A549 (cell line): ENCODE measurements at regions not wholly inside any gene's neighbourhood (a gene's known extent, or its start where the extent isn't known, plus 50 kb on each side); places are given as distances from the start of the nearest gene placed in this dataset.

Experiments used
- ATAC-seq, 2 experiments: fragments of 200-7000 bp in 1 of 2; fragments of >200 bp in 1 of 2; cut with Nextera tagmentation in 1 of 2; cut with Tn5 transposase in 1 of 2; 3 replicates each; pipeline versions ENCODE4 v1.8.0 to v1.9.1; 2018 to 2020; ENCODE audit warnings: mild to moderate bottlenecking in 1 of 2, moderate library complexity in 1 of 2
- CTCF ChIA-PET: fragments of 300-600 bp; sonication (Branson Sonifier 250); formaldehyde crosslinking; extraction: SDS; loops from one replicate; lab custom pipeline; 2021; ENCODE audit warnings: antibody characterized with exemption, inconsistent platforms; lab: Yijun Ruan, JAX
- POLR2A ChIA-PET: fragments of 350-600 bp; formaldehyde crosslinking; extraction: SDS; loops from one replicate; lab custom pipeline; 2021; ENCODE audit warnings: antibody characterized with exemption, inconsistent platforms; lab: Yijun Ruan, JAX
- DNase-seq, 2 experiments: peaks; one replicate each; pipeline versions ENCODE4 v3.0.0 to v3.0.0-alpha.2; 2011 to 2016; ENCODE audit warnings: low read depth in 1 of 2, low spot score in 1 of 2
- FAIRE-seq: peaks from 2 replicates; lab custom pipeline; 2011; peaks lifted over from hg19 to GRCh38; lab: Jason Lieb, UNC
- H3K27ac ChIP-seq, 2 experiments: fragments of >200 bp; sonication (Bioruptor Twin); formaldehyde crosslinking; 3 replicates each; pipeline ENCODE4 v1.5.1; 2016 to 2017
- H3K4me1 ChIP-seq: fragments of >200 bp; sonication (Bioruptor Twin); formaldehyde crosslinking; 3 replicates; pipeline ENCODE4 v1.6.1; 2016
- H3K4me2 ChIP-seq: fragments of >200 bp; sonication (Bioruptor Twin); formaldehyde crosslinking; 3 replicates; pipeline ENCODE4 v1.6.1; 2016
- H3K4me3 ChIP-seq: fragments of >200 bp; sonication (Bioruptor Twin); formaldehyde crosslinking; 3 replicates; pipeline ENCODE4 v1.5.1; 2016
- H3K9me3 ChIP-seq: fragments of >200 bp; sonication (Bioruptor Twin); formaldehyde crosslinking; 3 replicates; pipeline ENCODE4 v1.6.1; 2016
- BHLHE40 ChIP-seq: IDR thresholded peaks from 2 replicates; pipeline ENCODE4 v1.6.1; 2012; ENCODE audit warnings: low read depth, low read length, inconsistent platforms
- EHF ChIP-seq: fragments of 250-450 bp; sonication (Bioruptor Pico); IDR thresholded peaks from 2 replicates; pipeline ENCODE4 v1.5.0; 2020; ENCODE audit warnings: mild to moderate bottlenecking
- EP300 ChIP-seq, 2 experiments: fragments of >200 bp; sonication (Bioruptor Twin); formaldehyde crosslinking; IDR thresholded peaks; 2 replicates in 1 of 2; 3 replicates in 1 of 2; pipeline ENCODE4 v1.6.1; 2016 to 2017
- FOSB ChIP-seq: fragments of 250-450 bp; sonication (Bioruptor Pico); IDR thresholded peaks from 2 replicates; pipeline ENCODE4 v1.5.0; 2020; ENCODE audit warnings: mild to moderate bottlenecking, moderate library complexity
- FOSL2 ChIP-seq, 2 experiments: fragments of 450-650 bp in 1 of 2; fragments of >200 bp in 1 of 2; sonication (Bioruptor Twin) in 1 of 2; formaldehyde crosslinking; IDR thresholded peaks; 2 replicates each; pipeline versions ENCODE4 v1.5.0 to v1.6.1; 2016 to 2020; ENCODE audit warnings: mild to moderate bottlenecking in 1 of 2, moderate library complexity in 1 of 2
- FOXS1 ChIP-seq: fragments of 250-450 bp; sonication (Bioruptor Pico); IDR thresholded peaks from 2 replicates; pipeline ENCODE4 v1.5.0; 2020; ENCODE audit warnings: mild to moderate bottlenecking, moderate library complexity
- KDM1A ChIP-seq: fragments of 200-600 bp; sonication (generic); IDR thresholded peaks from 2 replicates; pipeline ENCODE4 v1.6.1; 2016; ENCODE audit warnings: low read depth, mild to moderate bottlenecking
- MAZ ChIP-seq: fragments of 150-350 bp; IDR thresholded peaks from 2 replicates; pipeline ENCODE4 v1.6.1; 2014; ENCODE audit warnings: antibody characterized with exemption, low read depth, low read length, borderline replicate concordance
- NFE2L2 ChIP-seq: fragments of 150-350 bp; conservative IDR thresholded peaks from 2 replicates; pipeline ENCODE4 v1.6.1; 2014; ENCODE audit warnings: low read length
- NR3C1 ChIP-seq: fragments of >200 bp; sonication (Bioruptor Twin); formaldehyde crosslinking; IDR thresholded peaks from 3 replicates; pipeline ENCODE4 v1.6.1; 2017
- RARB ChIP-seq: fragments of 250-450 bp; sonication (Bioruptor Pico); IDR thresholded peaks from 2 replicates; pipeline ENCODE4 v1.8.0; 2021; ENCODE audit warnings: mild to moderate bottlenecking, moderate library complexity
- ZNF302 ChIP-seq: fragments of 250-450 bp; sonication (Bioruptor Pico); IDR thresholded peaks from 2 replicates; pipeline ENCODE4 v1.9.0; 2021; ENCODE audit warnings: inconsistent platforms, mild to moderate bottlenecking, moderate library complexity
- ZSCAN20 ChIP-seq: fragments of 250-450 bp; sonication (Bioruptor Pico); IDR thresholded peaks from 2 replicates; pipeline ENCODE4 v1.8.0; 2022; ENCODE audit warnings: mild to moderate bottlenecking, moderate library complexity
- WGBS: methylation state at CpG from one replicate; pipeline ENCODE4 v1.1.6; 2017; ENCODE audit errors: missing lambda C conversion rate; 5-methylcytosine and 5-hydroxymethylcytosine counted together
- TF ChIP-seq, protein P1 (sequence below): fragments of 250-450 bp; sonication (Bioruptor Pico); IDR thresholded peaks from 2 replicates; pipeline ENCODE4 v1.5.0; 2020; ENCODE audit warnings: low read depth, mild to moderate bottlenecking, moderate library complexity
- TF ChIP-seq, protein P2 (sequence below): fragments of 250-450 bp; sonication (Bioruptor Pico); IDR thresholded peaks from 2 replicates; pipeline ENCODE4 v1.5.0; 2021; ENCODE audit warnings: mild to moderate bottlenecking, moderate library complexity, borderline replicate concordance
- TF ChIP-seq, protein P3 (sequence below): fragments of 450-650 bp; IDR thresholded peaks from 2 replicates; pipeline ENCODE4 v1.6.1; 2014; ENCODE audit warnings: antibody characterized with exemption
- TF ChIP-seq, protein P4 (sequence below): IDR thresholded peaks from 2 replicates; pipeline ENCODE4 v1.6.1; 2012; ENCODE audit warnings: low read depth, borderline replicate concordance
- TF ChIP-seq, protein P5 (sequence below): IDR thresholded peaks from 2 replicates; pipeline ENCODE4 v1.6.1; 2012

DNA sequence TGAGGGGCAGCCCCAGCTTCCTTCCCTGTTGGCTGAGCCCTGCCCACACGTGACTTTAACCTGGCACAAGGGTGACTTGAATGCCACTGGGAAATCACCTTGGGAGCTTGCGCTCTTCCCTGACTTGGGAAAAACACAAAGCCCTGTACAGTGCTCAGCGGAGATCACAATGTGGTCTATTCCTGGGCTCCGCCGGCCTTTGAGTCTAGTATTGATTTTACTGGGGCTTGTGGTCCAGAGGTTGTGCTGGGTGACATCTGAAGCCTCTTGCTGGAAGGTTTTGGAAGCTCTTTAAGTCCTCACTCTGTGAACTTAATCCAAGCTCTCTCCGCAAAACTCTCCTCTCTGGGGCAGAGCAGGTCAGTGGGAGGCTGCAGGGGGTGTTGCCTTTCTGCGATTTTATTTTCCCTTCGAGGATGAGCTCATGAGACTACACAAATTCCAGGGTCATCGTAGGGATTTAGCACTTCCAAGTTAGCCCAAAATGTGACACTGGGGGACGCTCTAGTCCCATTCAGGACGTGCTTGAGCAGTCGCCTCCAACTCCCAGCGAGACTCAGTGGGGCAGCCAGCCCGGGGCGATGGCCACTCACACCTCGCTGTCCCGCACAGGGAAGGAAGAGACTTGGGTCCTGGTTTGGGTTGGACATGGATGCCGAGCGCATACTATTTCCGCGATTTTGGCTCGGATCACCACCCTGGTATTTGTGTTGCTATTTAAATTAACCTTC, 291.9 kb upstream of the AJAP1 start:
- no peak for TF ChIP-seq ZNF302 (CRISPR knock-in tag)
- TF ChIP-seq FOXS1 = no peak
- TF ChIP-seq MAZ = no peak
- no peak for TF ChIP-seq EP300 (IDR thresholded peaks at IDR 0.05)
- no peak for TF ChIP-seq NR3C1
- TF ChIP-seq KDM1A = no peak
- TF ChIP-seq, protein P1, sequence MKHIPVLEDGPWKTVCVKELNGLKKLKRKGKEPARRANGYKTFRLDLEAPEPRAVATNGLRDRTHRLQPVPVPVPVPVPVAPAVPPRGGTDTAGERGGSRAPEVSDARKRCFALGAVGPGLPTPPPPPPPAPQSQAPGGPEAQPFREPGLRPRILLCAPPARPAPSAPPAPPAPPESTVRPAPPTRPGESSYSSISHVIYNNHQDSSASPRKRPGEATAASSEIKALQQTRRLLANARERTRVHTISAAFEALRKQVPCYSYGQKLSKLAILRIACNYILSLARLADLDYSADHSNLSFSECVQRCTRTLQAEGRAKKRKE = no peak
- no peak for TF ChIP-seq FOSB (CRISPR knock-in tag)
- TF ChIP-seq, protein P2, sequence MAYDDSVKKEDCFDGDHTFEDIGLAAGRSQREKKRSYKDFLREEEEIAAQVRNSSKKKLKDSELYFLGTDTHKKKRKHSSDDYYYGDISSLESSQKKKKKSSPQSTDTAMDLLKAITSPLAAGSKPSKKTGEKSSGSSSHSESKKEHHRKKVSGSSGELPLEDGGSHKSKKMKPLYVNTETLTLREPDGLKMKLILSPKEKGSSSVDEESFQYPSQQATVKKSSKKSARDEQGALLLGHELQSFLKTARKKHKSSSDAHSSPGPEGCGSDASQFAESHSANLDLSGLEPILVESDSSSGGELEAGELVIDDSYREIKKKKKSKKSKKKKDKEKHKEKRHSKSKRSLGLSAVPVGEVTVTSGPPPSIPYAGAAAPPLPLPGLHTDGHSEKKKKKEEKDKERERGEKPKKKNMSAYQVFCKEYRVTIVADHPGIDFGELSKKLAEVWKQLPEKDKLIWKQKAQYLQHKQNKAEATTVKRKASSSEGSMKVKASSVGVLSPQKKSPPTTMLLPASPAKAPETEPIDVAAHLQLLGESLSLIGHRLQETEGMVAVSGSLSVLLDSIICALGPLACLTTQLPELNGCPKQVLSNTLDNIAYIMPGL (CRISPR knock-in tag) = no peak
- Histone ChIP-seq H3K4me3 (no peak overlapping the region), H3K4me2 (no peak overlapping the region), H3K4me1 (no peaks in the 10 kb centered on the region), H3K9me3 (no peaks in the 10 kb centered on the region), H3K27ac (no peak overlapping the region)
- DNase-seq (no peak), ATAC-seq (no peak), FAIRE-seq (no peak)
- ChIA-PET CTCF (interaction anchor here (0.6 to 2.1 kb wide), 2 partner anchors 8 to 37 kb away, joined by 3 to 6 read pairs; no protein-coding TSS in a partner anchor), POLR2A (no interaction called here)
- 48% methylated on average over 16 of the region's 22 CpGs for WGBS

DNA sequence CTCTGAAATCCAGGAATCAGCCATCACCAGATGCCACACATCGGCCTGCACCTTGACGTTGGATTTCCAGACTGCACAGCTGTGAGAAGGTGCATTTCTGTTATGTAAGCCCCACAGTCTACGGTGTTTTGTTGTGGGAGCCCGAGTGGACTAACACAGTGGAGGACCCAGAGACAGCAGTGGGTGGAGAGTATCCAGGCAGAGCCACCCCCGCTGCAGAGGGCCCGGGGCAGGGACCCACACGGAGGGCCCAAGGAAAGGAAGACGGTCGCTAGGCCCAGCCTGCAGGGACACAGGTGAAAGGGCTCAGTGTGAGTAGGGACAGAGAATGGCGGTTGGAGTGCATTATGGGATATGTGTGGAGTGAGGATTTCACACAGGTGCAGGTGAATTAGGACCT, 288.3 kb upstream of the AJAP1 start:
- TF ChIP-seq FOSL2 (IDR thresholded peaks at IDR 0.05) = no peak
- no peak for TF ChIP-seq FOSL2 (CRISPR knock-in tag; IDR thresholded peaks at IDR 0.05)
- TF ChIP-seq, protein P3, sequence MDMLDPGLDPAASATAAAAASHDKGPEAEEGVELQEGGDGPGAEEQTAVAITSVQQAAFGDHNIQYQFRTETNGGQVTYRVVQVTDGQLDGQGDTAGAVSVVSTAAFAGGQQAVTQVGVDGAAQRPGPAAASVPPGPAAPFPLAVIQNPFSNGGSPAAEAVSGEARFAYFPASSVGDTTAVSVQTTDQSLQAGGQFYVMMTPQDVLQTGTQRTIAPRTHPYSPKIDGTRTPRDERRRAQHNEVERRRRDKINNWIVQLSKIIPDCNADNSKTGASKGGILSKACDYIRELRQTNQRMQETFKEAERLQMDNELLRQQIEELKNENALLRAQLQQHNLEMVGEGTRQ = no peak
- TF ChIP-seq BHLHE40 = no peak
- no peak for TF ChIP-seq NR3C1
- TF ChIP-seq ZSCAN20 (CRISPR knock-in tag) = no peak
- TF ChIP-seq, protein P4, sequence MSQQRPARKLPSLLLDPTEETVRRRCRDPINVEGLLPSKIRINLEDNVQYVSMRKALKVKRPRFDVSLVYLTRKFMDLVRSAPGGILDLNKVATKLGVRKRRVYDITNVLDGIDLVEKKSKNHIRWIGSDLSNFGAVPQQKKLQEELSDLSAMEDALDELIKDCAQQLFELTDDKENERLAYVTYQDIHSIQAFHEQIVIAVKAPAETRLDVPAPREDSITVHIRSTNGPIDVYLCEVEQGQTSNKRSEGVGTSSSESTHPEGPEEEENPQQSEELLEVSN = no peak
- no peak for TF ChIP-seq RARB (CRISPR knock-in tag)
- no peak for TF ChIP-seq EHF (CRISPR knock-in tag)
- no peak for TF ChIP-seq NFE2L2
- TF ChIP-seq, protein P2 (CRISPR knock-in tag) = no peak
- TF ChIP-seq, protein P5, sequence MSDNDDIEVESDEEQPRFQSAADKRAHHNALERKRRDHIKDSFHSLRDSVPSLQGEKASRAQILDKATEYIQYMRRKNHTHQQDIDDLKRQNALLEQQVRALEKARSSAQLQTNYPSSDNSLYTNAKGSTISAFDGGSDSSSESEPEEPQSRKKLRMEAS = no peak
- Histone ChIP-seq H3K4me2 (no peak overlapping the region), H3K9me3 (no peaks in the 10 kb centered on the region), H3K27ac (no peak overlapping the region), H3K4me3 (no peak overlapping the region), H3K4me1 (no peaks in the 10 kb centered on the region)
- no peak for FAIRE-seq
- CTCF ChIA-PET = no interaction called here
- WGBS = 56% methylated on average over 7 of the region's 10 CpGs
- ATAC-seq = no peak
- POLR2A ChIA-PET = no interaction called here
- DNase-seq = no peak
